PC-9 (cell line): ENCODE measurements at regions not wholly inside any gene's neighbourhood (a gene's known extent, or its start where the extent isn't known, plus 50 kb on each side); places are given as distances from the start of the nearest gene placed in this dataset.

Experiments used
- CTCF ChIP-seq: fragments of 200-600 bp; sonication (generic); conservative IDR thresholded peaks from 2 replicates; pipeline ENCODE4 v1.6.1; 2017; ENCODE audit warnings: mixed run types, antibody characterized with exemption, mild to moderate bottlenecking, moderate library complexity
- EZH2 ChIP-seq: fragments of 200-600 bp; sonication (generic); IDR thresholded peaks from 2 replicates; pipeline ENCODE4 v1.8.0; 2017; ENCODE audit warnings: antibody characterized with exemption, low read depth

DNA sequence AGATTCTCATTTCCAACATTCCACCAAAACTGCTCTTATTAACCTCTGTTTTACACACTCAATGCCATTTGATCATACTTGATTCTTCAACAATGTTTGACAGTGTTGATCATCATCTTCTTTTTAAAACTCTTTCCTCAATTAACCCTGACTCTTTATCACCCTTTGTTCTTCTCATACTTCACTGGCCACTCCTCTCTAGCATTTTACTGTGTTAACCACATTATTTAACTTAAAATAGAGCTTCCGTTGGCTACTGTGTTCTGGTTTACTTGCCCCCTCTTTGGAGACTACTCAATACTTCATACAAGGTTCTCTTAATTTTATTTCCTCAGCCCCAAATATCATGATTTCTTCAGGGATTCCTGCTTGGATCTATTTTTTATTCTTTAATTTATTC, 121.1 kb upstream of the SPRY2 start:
- no peak for TF ChIP-seq CTCF
- no peak for TF ChIP-seq EZH2
